ENCODE measurements at regions not wholly inside any gene's neighbourhood (a gene's known extent, or its start where the extent isn't known, plus 50 kb on each side); places are given as distances from the start of the nearest gene placed in this dataset.

- DNase-seq (ENCODE audit: low spot score) = no peak
Observed at GRCh38 chr6:44500074-44500473, 112.6 kb downstream of the CDC5L start.

GRCh38 chr6:44503471-44503870 is 116.0 kb downstream of the CDC5L start:
- no peak for DNase-seq (ENCODE audit: low spot score)

- no peak for DNase-seq (ENCODE audit: low spot score)
Observed at GRCh38 chr6:44504301-44504791, 116.8 kb downstream of the CDC5L start.

GRCh38 chr6:44505751-44506150 is 118.2 kb downstream of the CDC5L start:
- no peak for DNase-seq (ENCODE audit: low spot score)

- no peak for DNase-seq (ENCODE audit: low spot score)
Observed at GRCh38 chr6:44507014-44507413, 119.5 kb downstream of the CDC5L start.

- no peak for DNase-seq (ENCODE audit: low spot score)
Observed at GRCh38 chr6:44508646-44509045, 121.1 kb downstream of the CDC5L start.

GRCh38 chr6:44511126-44511525 is 123.6 kb downstream of the CDC5L start:
- no peak for DNase-seq (ENCODE audit: low spot score)

GRCh38 chr6:44512868-44513741 is 125.6 kb downstream of the CDC5L start:
- DNase-seq (ENCODE audit: low spot score) = no peak

GRCh38 chr6:44514085-44514484 is 126.6 kb downstream of the CDC5L start:
- DNase-seq (ENCODE audit: low spot score) = no peak

- no peak for DNase-seq (ENCODE audit: low spot score)
Observed at GRCh38 chr6:44514576-44515193, 127.2 kb downstream of the CDC5L start.

GRCh38 chr6:44522871-44523270 is 135.4 kb downstream of the CDC5L start:
- DNase-seq (ENCODE audit: low spot score) = no peak

GRCh38 chr6:44524476-44525227 is 137.1 kb downstream of the CDC5L start:
- DNase-seq (ENCODE audit: low spot score) = no peak

- DNase-seq (ENCODE audit: low spot score) = no peak
Observed at GRCh38 chr6:44525761-44526351, 138.3 kb downstream of the CDC5L start.

GRCh38 chr6:44527181-44527580 is 139.7 kb downstream of the CDC5L start:
- DNase-seq (ENCODE audit: low spot score) = no peak

- DNase-seq (ENCODE audit: low spot score) = no peak
Observed at GRCh38 chr6:44527583-44528369, 140.3 kb downstream of the CDC5L start.

- no peak for DNase-seq (ENCODE audit: low spot score)
Observed at GRCh38 chr6:44528370-44528644, 140.8 kb downstream of the CDC5L start.

GRCh38 chr6:44528716-44529115 is 141.2 kb downstream of the CDC5L start:
- no peak for DNase-seq (ENCODE audit: low spot score)

- no peak for DNase-seq (ENCODE audit: low spot score)
Observed at GRCh38 chr6:44529146-44529905, 141.8 kb downstream of the CDC5L start.

- DNase-seq (ENCODE audit: low spot score) = no peak
Observed at GRCh38 chr6:44530209-44530909, 142.9 kb downstream of the CDC5L start.

- DNase-seq (ENCODE audit: low spot score) = no peak
Observed at GRCh38 chr6:44530910-44531234, 143.4 kb downstream of the CDC5L start.

Measured in umbilical cord (tissue), 1 donor.